ENCODE measurements at regions not wholly inside any gene's neighbourhood (a gene's known extent, or its start where the extent isn't known, plus 50 kb on each side); places are given as distances from the start of the nearest gene placed in this dataset.
"Not testable (repeated sequence)": the region's sequence is repeated elsewhere in the genome, so short reads cannot be mapped to it uniquely, and the experiment has no call there.

DNA sequence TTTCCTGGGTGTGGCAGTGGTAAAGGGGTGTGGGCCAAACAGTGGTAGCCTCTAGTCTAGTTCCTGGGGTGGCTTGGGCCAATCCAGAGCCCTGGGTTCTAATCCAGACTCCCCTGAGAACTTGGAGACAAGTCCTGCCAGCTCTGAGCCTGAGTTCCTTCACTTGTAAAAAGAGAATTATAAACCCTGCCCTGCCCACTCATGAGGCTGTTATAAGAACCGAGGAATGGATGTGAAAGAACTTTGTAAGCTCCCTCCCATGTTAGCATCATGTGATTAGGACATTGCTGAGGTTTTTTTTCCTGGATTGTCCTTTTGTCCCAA is 131.0 kb downstream of the RRAGC start:
- H3K36me3 ChIP-seq (ENCODE audit: control insufficient read depth, insufficient read depth, low read length): no peaks in the 10 kb centered on the region
- no peak overlapping the region for H3K9ac ChIP-seq (ENCODE audit: insufficient read depth, low read length)
- DNase-seq (ENCODE audit: low read depth in 2 of 2): no peak
- no peak overlapping the region for H3K4me3 ChIP-seq (replicated peaks in 1 of 4; ENCODE audit: control extremely low read depth in 1 of 4, insufficient read depth in 1 of 4, low read depth in 3 of 4, low read length in 4 of 4)
- H3K79me2 ChIP-seq (ENCODE audit: control insufficient read depth, insufficient read depth, low read length): no peaks in the 10 kb centered on the region
- no peak overlapping the region for H3K27ac ChIP-seq (ENCODE audit: insufficient read depth, low read length)
- no peaks in the 10 kb centered on the region for H4K20me1 ChIP-seq (ENCODE audit: control insufficient read depth, extremely low read depth, insufficient read depth, low read length)
- H3K27me3 ChIP-seq (ENCODE audit: control insufficient read depth, insufficient read depth, low read length): no peaks in the 10 kb centered on the region
- no peak overlapping the region for H2AFZ ChIP-seq (ENCODE audit: low read length)
- no peak overlapping the region for H3K4me2 ChIP-seq (ENCODE audit: extremely low read depth, insufficient read depth, low read length)
- no peaks in the 10 kb centered on the region for H3K4me1 ChIP-seq (ENCODE audit: control insufficient read depth, extremely low read depth, insufficient read depth, low read length)
- TF ChIP-seq EZH2 (IDR thresholded peaks at IDR 0.05; ENCODE audit: low read length, missing control alignments): no peak
- TF ChIP-seq, protein P1, sequence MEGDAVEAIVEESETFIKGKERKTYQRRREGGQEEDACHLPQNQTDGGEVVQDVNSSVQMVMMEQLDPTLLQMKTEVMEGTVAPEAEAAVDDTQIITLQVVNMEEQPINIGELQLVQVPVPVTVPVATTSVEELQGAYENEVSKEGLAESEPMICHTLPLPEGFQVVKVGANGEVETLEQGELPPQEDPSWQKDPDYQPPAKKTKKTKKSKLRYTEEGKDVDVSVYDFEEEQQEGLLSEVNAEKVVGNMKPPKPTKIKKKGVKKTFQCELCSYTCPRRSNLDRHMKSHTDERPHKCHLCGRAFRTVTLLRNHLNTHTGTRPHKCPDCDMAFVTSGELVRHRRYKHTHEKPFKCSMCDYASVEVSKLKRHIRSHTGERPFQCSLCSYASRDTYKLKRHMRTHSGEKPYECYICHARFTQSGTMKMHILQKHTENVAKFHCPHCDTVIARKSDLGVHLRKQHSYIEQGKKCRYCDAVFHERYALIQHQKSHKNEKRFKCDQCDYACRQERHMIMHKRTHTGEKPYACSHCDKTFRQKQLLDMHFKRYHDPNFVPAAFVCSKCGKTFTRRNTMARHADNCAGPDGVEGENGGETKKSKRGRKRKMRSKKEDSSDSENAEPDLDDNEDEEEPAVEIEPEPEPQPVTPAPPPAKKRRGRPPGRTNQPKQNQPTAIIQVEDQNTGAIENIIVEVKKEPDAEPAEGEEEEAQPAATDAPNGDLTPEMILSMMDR (conservative IDR thresholded peaks at IDR 0.05 in 1 of 2, IDR thresholded peaks at IDR 0.05 in 1 of 2; ENCODE audit: low read depth in 1 of 2, low read length in 2 of 2): no peak
- H3K9me3 ChIP-seq (ENCODE audit: control insufficient read depth, insufficient read depth, low read depth, low read length): no peaks in the 10 kb centered on the region

DNA sequence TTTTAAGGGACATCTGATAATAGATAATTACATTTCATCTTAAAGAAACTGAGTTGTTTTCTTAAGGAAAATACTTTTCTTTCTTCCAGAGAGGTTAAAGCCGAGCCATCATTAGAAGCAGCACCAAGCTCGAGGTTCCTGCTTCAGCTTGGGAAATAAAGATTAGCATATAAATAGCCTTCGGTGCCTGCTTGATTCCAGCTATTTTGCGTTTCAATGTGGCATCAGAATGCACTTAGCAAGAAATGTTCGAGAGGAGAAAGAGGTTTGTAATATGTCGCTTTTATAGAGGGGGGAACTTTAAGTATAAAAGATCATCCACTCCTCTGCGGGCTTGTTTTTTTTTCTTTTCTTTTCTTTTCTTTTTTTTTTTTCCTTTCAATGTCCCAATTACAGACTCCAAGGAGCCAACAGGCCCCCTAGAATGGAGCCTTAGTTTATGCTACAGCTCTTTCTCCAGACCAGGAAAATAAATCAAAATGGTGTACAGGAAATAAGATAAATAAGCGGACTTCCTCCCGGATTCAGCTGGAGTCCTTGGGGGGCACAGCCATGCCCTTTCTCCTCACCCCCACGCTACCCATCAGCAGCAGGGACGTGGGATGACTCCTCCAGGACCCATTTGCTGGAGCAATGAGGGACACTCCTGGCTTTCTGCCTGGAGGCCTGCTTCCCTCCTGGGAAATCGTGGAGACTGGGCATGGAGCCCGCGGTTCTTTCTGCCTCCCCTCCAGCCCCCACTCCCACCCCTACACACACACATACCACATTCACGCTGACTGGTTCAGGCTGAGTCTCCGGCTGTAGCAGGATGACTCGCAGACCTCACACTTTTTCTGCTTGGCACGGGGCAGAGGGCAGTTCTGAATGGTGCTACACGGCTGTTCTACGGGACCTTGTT is 131.6 kb downstream of the RRAGC start:
- Histone ChIP-seq H3K79me2 (ENCODE audit: control insufficient read depth, insufficient read depth, low read length) (no peaks in the 10 kb centered on the region), H3K9ac (ENCODE audit: insufficient read depth, low read length) (no peak overlapping the region), H3K9me3 (ENCODE audit: control insufficient read depth, insufficient read depth, low read depth, low read length) (no peaks in the 10 kb centered on the region), H3K27me3 (ENCODE audit: control insufficient read depth, insufficient read depth, low read length) (no peaks in the 10 kb centered on the region), H3K4me2 (ENCODE audit: extremely low read depth, insufficient read depth, low read length) (no peak overlapping the region), H3K4me3 (replicated peaks in 1 of 4; ENCODE audit: control extremely low read depth in 1 of 4, insufficient read depth in 1 of 4, low read depth in 3 of 4, low read length in 4 of 4) (no peak overlapping the region), H3K36me3 (ENCODE audit: control insufficient read depth, insufficient read depth, low read length) (no peaks in the 10 kb centered on the region), H4K20me1 (ENCODE audit: control insufficient read depth, extremely low read depth, insufficient read depth, low read length) (no peaks in the 10 kb centered on the region), H3K27ac (ENCODE audit: insufficient read depth, low read length) (no peak overlapping the region), H2AFZ (ENCODE audit: low read length) (no peak overlapping the region), H3K4me1 (ENCODE audit: control insufficient read depth, extremely low read depth, insufficient read depth, low read length) (no peaks in the 10 kb centered on the region)
- peak; percentile 74 to 93 for DNase-seq (ENCODE audit: low read depth in 2 of 2)
- no peak for TF ChIP-seq EZH2 (IDR thresholded peaks at IDR 0.05; ENCODE audit: low read length, missing control alignments)
- TF ChIP-seq, protein P1 (conservative IDR thresholded peaks at IDR 0.05 in 1 of 2, IDR thresholded peaks at IDR 0.05 in 1 of 2; ENCODE audit: low read depth in 1 of 2, low read length in 2 of 2): no peak

DNA sequence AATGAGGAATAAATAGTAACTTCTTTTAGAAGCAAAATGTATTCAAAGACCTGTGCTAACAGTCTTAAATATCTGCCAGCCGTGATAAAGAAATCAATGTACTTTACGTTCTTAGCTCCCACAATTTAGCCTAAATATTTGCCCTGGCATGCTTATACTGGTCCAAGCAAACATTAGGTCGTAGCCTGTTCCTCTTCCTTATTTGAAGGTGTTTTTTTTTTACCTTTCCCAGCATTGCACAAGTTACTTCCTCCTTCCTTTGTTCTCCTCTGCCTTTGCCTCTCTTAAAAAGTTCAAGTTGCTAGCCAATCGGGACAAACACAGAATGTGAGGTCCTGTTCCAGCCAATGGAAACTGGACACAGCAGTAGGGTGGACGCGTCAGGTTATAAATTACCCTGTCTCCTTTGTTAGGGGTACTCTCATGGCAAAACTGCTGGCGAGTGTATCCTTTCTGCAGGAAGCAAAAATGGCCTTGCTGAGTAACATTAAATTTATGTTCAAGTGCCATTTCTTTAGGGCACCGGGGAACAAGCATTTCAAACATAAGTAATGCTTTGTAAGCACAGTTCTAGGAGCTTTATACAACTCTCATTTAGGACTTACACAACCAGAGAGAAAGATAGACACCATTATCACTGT is 134.1 kb downstream of the RRAGC start:
- H4K20me1 ChIP-seq (ENCODE audit: control insufficient read depth, extremely low read depth, insufficient read depth, low read length); H2AFZ ChIP-seq (ENCODE audit: low read length); H3K4me3 ChIP-seq (replicated peaks in 1 of 4; ENCODE audit: control extremely low read depth in 1 of 4, insufficient read depth in 1 of 4, low read depth in 3 of 4, low read length in 4 of 4); H3K79me2 ChIP-seq (ENCODE audit: control insufficient read depth, insufficient read depth, low read length); DNase-seq (ENCODE audit: low read depth in 2 of 2); H3K36me3 ChIP-seq (ENCODE audit: control insufficient read depth, insufficient read depth, low read length); H3K27me3 ChIP-seq (ENCODE audit: control insufficient read depth, insufficient read depth, low read length); H3K4me1 ChIP-seq (ENCODE audit: control insufficient read depth, extremely low read depth, insufficient read depth, low read length); H3K27ac ChIP-seq (ENCODE audit: insufficient read depth, low read length); H3K9ac ChIP-seq (ENCODE audit: insufficient read depth, low read length); H3K9me3 ChIP-seq (ENCODE audit: control insufficient read depth, insufficient read depth, low read depth, low read length); H3K4me2 ChIP-seq (ENCODE audit: extremely low read depth, insufficient read depth, low read length): not testable (repeated sequence)

All from fibroblast of lung (primary cell).